Body of pancreas (tissue), 4 donors: ENCODE measurements at regions not wholly inside any gene's neighbourhood (a gene's known extent, or its start where the extent isn't known, plus 50 kb on each side); places are given as distances from the start of the nearest gene placed in this dataset.

Experiments
- ATAC-seq: fragments of 150-250 bp; one replicate; pipeline ENCODE4 v1.9.1; 2016
- DNase-seq, 4 donors: peaks; one replicate each; pipeline ENCODE4 v3.0.0-alpha.2; 2019
- H3K27ac ChIP-seq, 4 donors: fragments of 200-600 bp; sonication (generic); 1 replicate in 3 of 4; 2 replicates in 1 of 4; pipeline versions ENCODE4 v1.5.1 to v1.6.1; 2016 to 2019; ENCODE audit warnings: mild to moderate bottlenecking in 1 of 4, mixed read lengths in 1 of 4, moderate library complexity in 1 of 4
- H3K27me3 ChIP-seq, 2 donors: fragments of 200-600 bp; sonication (generic); one replicate each; pipeline ENCODE4 v1.6.0; 2016; ENCODE audit warnings: mild to moderate bottlenecking in 1 of 2
- H3K36me3 ChIP-seq, 2 donors: fragments of 200-600 bp; sonication (generic); replicated peaks in 1 of 2; 2 replicates each; pipeline ENCODE4 v1.5.1; 2016; ENCODE audit warnings: low read depth in 2 of 2; ENCODE audit not compliant: insufficient read depth in 1 of 2
- H3K4me1 ChIP-seq: fragments of 200-600 bp; sonication (generic); one replicate; pipeline ENCODE4 v1.6.0; 2016
- H3K4me3 ChIP-seq, 2 donors: fragments of 200-600 bp; sonication (generic); 1 replicate in 1 of 2; 2 replicates in 1 of 2; pipeline ENCODE4 v1.5.1; 2016 to 2019
- H3K9me3 ChIP-seq, 3 donors: fragments of 200-600 bp; sonication (generic); 1 replicate in 2 of 3; 2 replicates in 1 of 3; pipeline ENCODE4 v1.5.1; 2016
- CTCF ChIP-seq, 7 experiments: fragments of 450-650 bp in 4 of 7; fragments of 200-600 bp in 3 of 7; sonication (generic) in 3 of 7; IDR thresholded peaks; one replicate each; pipeline ENCODE4 v1.5.1; 2016 to 2019; ENCODE audit warnings: antibody characterized with exemption in 7 of 7
- POLR2A ChIP-seq, 3 donors: fragments of 450-650 bp; IDR thresholded peaks; one replicate each; pipeline ENCODE4 v1.6.1; 2016; ENCODE audit warnings: antibody characterized with exemption in 3 of 3, mild to moderate bottlenecking in 2 of 3
- WGBS, 2 donors: methylation state at CpG; one replicate each; pipeline ENCODE4 v1.1.5; 2017; 5-methylcytosine and 5-hydroxymethylcytosine counted together
- intact Hi-C: fragments of 100-400 bp; cut with DNase I; formaldehyde crosslinking; loops from one replicate; pipeline ENCODE4 v1.15.1; 2023

GRCh38 chr6:80460257-80460865 lies 353.9 kb downstream of the BCKDHB start:
- no peak for ATAC-seq
- Histone ChIP-seq H3K27ac (no peak overlapping the region), H3K36me3 (no peaks in the 10 kb centered on the region), H3K4me1 (peaks cover 6% of the 10 kb centered on the region), H3K9me3 (no peaks in the 10 kb centered on the region), H3K27me3 (no peaks in the 10 kb centered on the region), H3K4me3 (no peak overlapping the region)
- 39 to 50% methylated on average over 1 of the region's 1 CpG for WGBS, 2 donors
- no peak for DNase-seq
- TF ChIP-seq CTCF (IDR thresholded peaks at IDR 0.05), result no peak
- TF ChIP-seq POLR2A (IDR thresholded peaks at IDR 0.05), result no peak
- intact Hi-C loops, result no loop called here

- peak; percentile 47 to 82 (median 67) for DNase-seq
- peaks cover 6% of the 10 kb centered on the region for H3K4me1 ChIP-seq
- WGBS, 2 donors, result 76 to 84% methylated on average over 3 of the region's 3 CpGs
- H3K27ac ChIP-seq, result no peak overlapping the region
- H3K36me3 ChIP-seq, result no peaks in the 10 kb centered on the region
- H3K9me3 ChIP-seq, result no peaks in the 10 kb centered on the region
- intact Hi-C loops, result no loop called here
- TF ChIP-seq POLR2A (IDR thresholded peaks at IDR 0.05) (no peak), CTCF (IDR thresholded peaks at IDR 0.05) (no peak)
- H3K4me3 ChIP-seq, result no peak overlapping the region
- no peaks in the 10 kb centered on the region for H3K27me3 ChIP-seq
- peak; percentile 93 for ATAC-seq
Observed at GRCh38 chr6:80457439-80457933, 351.0 kb downstream of the BCKDHB start.

GRCh38 chr6:80456724-80457438 lies 350.4 kb downstream of the BCKDHB start:
- DNase-seq (no peak), ATAC-seq (no peak)
- Histone ChIP-seq H3K27ac (no peak overlapping the region), H3K4me1 (peaks cover 6% of the 10 kb centered on the region), H3K9me3 (no peaks in the 10 kb centered on the region), H3K36me3 (no peaks in the 10 kb centered on the region), H3K4me3 (no peak overlapping the region), H3K27me3 (no peaks in the 10 kb centered on the region)
- no peak for TF ChIP-seq CTCF (IDR thresholded peaks at IDR 0.05)
- TF ChIP-seq POLR2A (IDR thresholded peaks at IDR 0.05), result no peak
- intact Hi-C loops, result no loop called here
- 83 to 86% methylated on average over 3 of the region's 3 CpGs for whole genome bisulfite sequencing, 2 donors

GRCh38 chr6:80454661-80455365 lies 348.3 kb downstream of the BCKDHB start:
- no peak overlapping the region for H3K27ac ChIP-seq
- H3K9me3 ChIP-seq, result no peaks in the 10 kb centered on the region
- ATAC-seq (no peak), DNase-seq (no peak)
- H3K27me3 ChIP-seq, result no peaks in the 10 kb centered on the region
- H3K4me1 ChIP-seq, result peaks cover 6% of the 10 kb centered on the region
- 90% methylated on average over 4 of the region's 4 CpGs for WGBS, 2 donors
- H3K36me3 ChIP-seq, result no peaks in the 10 kb centered on the region
- intact Hi-C loops, result no loop called here
- H3K4me3 ChIP-seq, result no peak overlapping the region
- no peak for TF ChIP-seq CTCF (IDR thresholded peaks at IDR 0.05)
- no peak for TF ChIP-seq POLR2A (IDR thresholded peaks at IDR 0.05)
